Inflammatory macrophage (primary cell): ENCODE measurements at regions not wholly inside any gene's neighbourhood (a gene's known extent, or its start where the extent isn't known, plus 50 kb on each side); places are given as distances from the start of the nearest gene placed in this dataset.

Experiments
- DNase-seq, 2 donors: peaks; one replicate each; pipeline ENCODE4 v3.0.0-alpha.2; 2020 to 2022

GRCh38 chr13:111541345-111541744 lies 220.9 kb downstream of the TEX29 start:
- DNase-seq: no peak

GRCh38 chr13:111541752-111542529 lies 221.5 kb downstream of the TEX29 start:
- DNase-seq: no peak

- DNase-seq: no peak
These were observed 222.3 kb downstream of the TEX29 start for GRCh38 chr13:111542530-111543341.

GRCh38 chr13:111546921-111547675 lies 226.7 kb downstream of the TEX29 start:
- no peak for DNase-seq

DNA sequence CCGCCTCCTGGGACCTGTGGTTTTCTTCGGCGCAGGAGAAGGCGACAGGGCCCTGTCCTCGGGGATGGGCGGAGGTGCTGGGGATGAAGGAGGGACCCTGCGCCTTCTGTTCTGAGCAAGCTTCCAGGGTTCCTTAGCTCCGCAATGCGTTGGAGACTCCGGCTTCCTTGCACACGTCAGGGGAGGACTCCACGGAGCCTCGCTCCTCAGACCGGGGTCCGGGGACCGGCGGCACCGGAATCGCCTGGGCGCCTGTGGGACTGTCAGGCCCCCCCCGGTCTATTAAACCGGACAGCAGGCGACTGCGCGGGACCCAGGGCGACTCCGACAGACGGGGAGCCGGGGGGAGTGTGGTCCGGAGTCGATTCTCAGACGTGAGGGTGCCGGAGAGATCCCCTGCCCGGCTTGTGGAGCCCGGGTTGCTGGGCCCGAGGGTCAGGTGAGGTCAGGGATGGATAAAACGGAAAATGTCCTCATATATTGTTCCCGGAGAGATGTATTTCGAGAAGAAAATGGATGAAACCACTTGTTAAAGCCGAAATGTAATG lies 227.4 kb downstream of the TEX29 start:
- no peak for DNase-seq

DNA sequence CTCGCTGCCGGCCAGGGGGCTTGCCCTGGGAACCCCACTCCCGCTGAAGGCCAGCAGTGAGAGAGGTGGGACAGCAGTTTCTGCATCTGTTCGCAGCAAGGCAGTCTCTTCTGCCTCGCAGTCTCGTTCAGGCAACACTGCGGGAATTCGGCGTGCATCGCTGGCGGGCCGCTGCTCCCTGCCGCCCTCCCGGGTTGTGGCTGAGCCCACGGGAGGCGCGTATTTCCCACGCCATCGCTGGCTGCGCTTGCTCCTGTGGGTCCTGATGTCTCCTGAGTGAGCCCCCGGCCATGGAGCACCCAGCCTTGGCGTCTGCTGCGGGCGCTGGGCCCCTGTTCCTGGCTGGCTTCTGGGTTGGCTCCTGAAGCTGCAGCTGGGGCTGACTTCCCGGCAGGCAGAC lies 227.9 kb downstream of the TEX29 start:
- no peak for DNase-seq

- DNase-seq: no peak
These were observed 228.4 kb downstream of the TEX29 start for GRCh38 chr13:111548805-111549204.

GRCh38 chr13:111549464-111549863 lies 229.0 kb downstream of the TEX29 start:
- DNase-seq: no peak

DNA sequence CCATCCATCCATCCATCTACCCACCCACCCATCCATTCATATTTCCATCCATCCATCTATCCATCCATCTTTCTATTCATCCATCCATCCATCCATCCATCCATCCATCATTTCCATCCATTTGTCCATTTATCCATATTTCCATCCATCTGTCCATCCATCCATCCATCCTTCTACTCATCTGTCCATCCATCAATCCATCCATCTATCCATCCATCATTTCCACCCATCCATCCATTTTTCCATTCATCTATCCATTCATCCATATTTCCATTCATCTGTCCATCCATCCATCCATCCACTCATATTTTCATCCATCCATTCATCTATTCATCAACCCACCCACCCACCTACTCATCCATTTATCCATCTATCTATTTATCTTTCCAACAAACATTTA lies 229.6 kb downstream of the TEX29 start:
- no peak for DNase-seq

GRCh38 chr13:111551204-111551820 lies 230.9 kb downstream of the TEX29 start:
- no peak for DNase-seq

GRCh38 chr13:111552891-111553655 lies 232.6 kb downstream of the TEX29 start:
- DNase-seq: no peak

DNA sequence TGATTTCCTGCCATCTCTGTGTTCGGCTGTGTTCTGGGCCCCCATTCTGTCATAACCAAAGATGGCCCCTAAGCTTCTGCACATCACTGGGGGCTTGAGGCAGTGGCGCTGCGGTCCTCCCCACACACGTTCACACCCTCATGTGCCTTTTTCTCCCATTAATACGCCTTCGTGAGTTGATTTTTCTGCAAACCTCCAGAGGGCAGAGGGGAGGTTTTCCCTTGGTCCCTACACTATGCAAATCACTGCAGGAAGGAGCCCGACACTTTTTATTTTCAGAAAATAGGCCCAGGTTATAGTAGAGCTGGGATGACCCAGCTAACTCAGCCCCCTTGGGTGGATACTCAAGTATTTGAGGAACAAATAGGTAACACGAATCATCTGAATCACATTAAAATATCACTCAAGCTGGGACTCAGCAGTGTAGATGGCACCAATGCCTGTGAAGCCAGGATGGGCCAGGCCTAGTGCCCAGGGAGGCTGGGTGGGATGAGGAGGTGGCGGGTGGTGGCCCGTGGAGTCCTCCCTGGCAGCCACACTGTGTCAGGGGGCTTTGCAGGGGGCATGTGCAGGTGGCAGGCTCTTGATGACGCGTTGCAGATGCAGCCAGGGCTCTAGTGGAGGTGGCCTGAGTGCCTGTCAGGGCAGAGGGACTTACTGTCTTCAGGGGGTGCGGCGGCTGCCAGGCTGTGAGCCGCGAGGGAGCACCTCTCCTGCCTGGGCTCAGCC lies 234.3 kb downstream of the TEX29 start:
- no peak for DNase-seq

DNA sequence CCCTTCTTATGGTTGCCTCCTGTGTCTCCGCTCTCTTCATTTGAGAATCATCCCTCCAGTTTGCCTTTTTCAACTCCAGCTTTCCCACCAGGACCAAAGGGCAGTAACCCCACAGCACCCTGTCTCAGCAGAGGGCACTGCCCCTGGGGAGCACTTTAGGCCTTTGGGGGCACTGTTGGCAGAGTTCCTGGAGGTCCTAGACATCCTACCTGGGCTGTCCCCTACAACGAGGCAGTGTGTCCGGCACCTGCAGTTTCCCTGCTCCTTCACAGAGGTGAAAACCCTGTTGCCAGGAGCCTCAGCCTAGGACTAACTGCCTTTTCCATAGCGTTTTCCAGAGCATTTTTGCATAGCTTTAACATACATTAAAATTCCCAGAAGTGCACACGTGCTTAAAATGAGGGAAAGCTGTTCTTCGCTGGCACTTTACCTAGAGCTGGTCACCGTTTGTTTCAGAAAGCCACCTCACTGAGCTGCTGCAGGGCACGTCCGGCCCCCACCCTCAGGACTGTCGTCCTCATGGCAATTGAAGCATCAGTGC lies 234.9 kb downstream of the TEX29 start:
- no peak for DNase-seq

- no peak for DNase-seq
These were observed 235.5 kb downstream of the TEX29 start for GRCh38 chr13:111555903-111556302.

DNA sequence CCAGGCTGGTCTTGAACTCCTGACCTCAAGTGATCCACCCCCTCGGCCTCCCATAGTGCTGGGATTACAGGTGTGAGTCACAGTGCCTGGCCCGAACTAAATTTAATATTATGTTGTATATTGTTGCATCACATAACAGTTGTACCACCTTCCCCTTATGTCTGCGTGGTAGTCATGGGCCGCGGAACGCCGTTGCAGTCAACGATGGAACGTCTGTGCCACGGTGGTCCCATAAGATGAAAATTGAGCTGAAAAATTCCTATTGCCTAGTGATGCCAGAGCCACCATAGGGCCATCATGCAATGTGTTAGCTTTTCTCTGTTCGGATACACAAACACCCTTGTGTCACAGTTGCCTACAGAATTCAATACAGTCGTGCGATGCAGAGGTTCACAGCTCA lies 236.1 kb downstream of the TEX29 start:
- DNase-seq: no peak

- DNase-seq: no peak
These were observed 237.7 kb downstream of the TEX29 start for GRCh38 chr13:111557921-111558699.

GRCh38 chr13:111558700-111559088 lies 238.3 kb downstream of the TEX29 start:
- DNase-seq: no peak

GRCh38 chr13:111559612-111560403 lies 239.4 kb downstream of the TEX29 start:
- DNase-seq: no peak
